ENCODE measurements at regions not wholly inside any gene's neighbourhood (a gene's known extent, or its start where the extent isn't known, plus 50 kb on each side); places are given as distances from the start of the nearest gene placed in this dataset.

GRCh38 chr16:52773026-52773425, 226.1 kb upstream of the TOX3 start:
- TF ChIP-seq CTCF (IDR thresholded peaks at IDR 0.05) (no peak), POLR2A (IDR thresholded peaks at IDR 0.05) (no peak), POLR2AphosphoS5 (IDR thresholded peaks at IDR 0.05) (no peak), EP300 (IDR thresholded peaks at IDR 0.05) (no peak)

All from stomach (tissue), 4 donors.